ENCODE measurements at regions not wholly inside any gene's neighbourhood (a gene's known extent, or its start where the extent isn't known, plus 50 kb on each side); places are given as distances from the start of the nearest gene placed in this dataset.

DNA sequence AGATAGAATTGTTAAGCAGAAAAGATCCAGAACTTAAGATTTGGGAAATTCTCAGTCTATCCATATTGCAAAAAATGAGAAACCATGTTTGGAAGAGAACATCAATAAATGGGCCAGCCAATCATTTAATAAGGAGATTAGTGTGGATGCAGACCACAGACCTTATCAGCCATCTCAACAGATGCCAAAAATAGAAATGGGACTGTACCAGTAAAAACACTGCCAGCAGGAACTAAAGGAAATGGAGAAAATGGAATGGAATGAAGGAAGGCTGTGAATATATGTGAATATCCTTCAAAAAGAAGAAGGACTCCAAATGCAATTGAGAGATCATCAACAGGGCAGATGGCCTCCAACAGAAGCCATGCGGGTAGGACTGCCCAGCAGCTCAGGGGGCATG is 52.7 kb upstream of the ZNF618 start:
- H3K27ac Mint-ChIP-seq: no peak overlapping the region
- peaks cover 1% of the 10 kb centered on the region for H3K9me3 Mint-ChIP-seq
- no peak overlapping the region for H3K4me3 Mint-ChIP-seq
- ChIA-PET CTCF (no interaction called here), POLR2A (no interaction called here)
- no peaks in the 10 kb centered on the region for H3K36me3 Mint-ChIP-seq (ENCODE audit: low read depth)
- DNase-seq: no peak
- H3K4me1 Mint-ChIP-seq: peaks cover 5% of the 10 kb centered on the region
- H3K27me3 Mint-ChIP-seq: peaks cover 49% of the 10 kb centered on the region
